HEK293 (cell line): ENCODE measurements at regions not wholly inside any gene's neighbourhood (a gene's known extent, or its start where the extent isn't known, plus 50 kb on each side); places are given as distances from the start of the nearest gene placed in this dataset.
A peak's percentile ranks its signal among the peaks of the same experiment; 100 is the strongest.

Experiments
- CTCF ChIA-PET: fragments of 350-600 bp; formaldehyde crosslinking; extraction: SDS; loops from one replicate; lab custom pipeline; 2021; ENCODE audit warnings: antibody characterized with exemption; lab: Yijun Ruan, JAX
- POLR2A ChIA-PET: fragments of 300-600 bp; formaldehyde crosslinking; extraction: SDS; loops from one replicate; lab custom pipeline; 2020; ENCODE audit warnings: antibody characterized with exemption, inconsistent platforms; lab: Yijun Ruan, JAX
- H3K27ac ChIP-seq: fragments of 200-500 bp; sonication (Bioruptor generic); 2 replicates; pipeline ENCODE4 v1.5.1; 2014; ENCODE audit warnings: low read depth, low read length, control low read depth, inconsistent platforms; ENCODE audit errors: extremely low read depth
- H3K36me3 ChIP-seq, 2 experiments: fragments of 200-500 bp in 1 of 2; sonication (Bioruptor generic) in 1 of 2; 1 replicate in 1 of 2; 2 replicates in 1 of 2; pipeline ENCODE4 v1.5.1; 2014 to 2017; ENCODE audit warnings: inconsistent platforms in 2 of 2, low read length in 2 of 2; ENCODE audit not compliant: control insufficient read depth in 2 of 2, insufficient read depth in 1 of 2
- H3K4me1 ChIP-seq: fragments of 200-500 bp; sonication (Bioruptor generic); 2 replicates; pipeline ENCODE4 v1.5.1; 2014; ENCODE audit warnings: mild to moderate bottlenecking, low read length, inconsistent platforms; ENCODE audit not compliant: control insufficient read depth, insufficient read depth
- H3K4me3 ChIP-seq: 2 replicates; pipeline ENCODE4 v1.5.1; 2011; ENCODE audit warnings: low read depth, mild to moderate bottlenecking, control low read depth, low read length, moderate library complexity
- H3K9me3 ChIP-seq: fragments of 200-500 bp; sonication (Bioruptor generic); 2 replicates; pipeline ENCODE4 v1.5.1; 2014; ENCODE audit warnings: low read depth, low read length, inconsistent platforms; ENCODE audit not compliant: control insufficient read depth, insufficient read depth
- HOXC10 ChIP-seq: sonication (generic); formaldehyde crosslinking; IDR thresholded peaks from 2 replicates; pipeline ENCODE4 v1.8.1; 2023; ENCODE audit warnings: mild to moderate bottlenecking, missing genetic modification reagents
- KLF8 ChIP-seq: fragments of 450-650 bp; formaldehyde crosslinking; IDR thresholded peaks from 2 replicates; pipeline ENCODE4 v1.5.1; 2016; ENCODE audit warnings: missing biosample characterization, missing genetic modification characterization
- MZF1 ChIP-seq: fragments of 450-650 bp; formaldehyde crosslinking; IDR thresholded peaks from 2 replicates; pipeline ENCODE4 v1.5.1; 2017; ENCODE audit warnings: missing biosample characterization, missing genetic modification characterization, borderline replicate concordance
- TCF7L2 ChIP-seq: IDR thresholded peaks from 2 replicates; pipeline ENCODE4 v1.6.1; 2011; ENCODE audit warnings: low read depth, mild to moderate bottlenecking, inconsistent platforms, low read length, moderate library complexity, borderline replicate concordance
- YY1 ChIP-seq: fragments of 450-650 bp; formaldehyde crosslinking; IDR thresholded peaks from 2 replicates; pipeline ENCODE4 v1.5.1; 2018; ENCODE audit warnings: missing biosample characterization, missing genetic modification characterization
- ZBTB1 ChIP-seq: fragments of 450-650 bp; formaldehyde crosslinking; IDR thresholded peaks from 2 replicates; pipeline ENCODE4 v1.5.1; 2016; ENCODE audit warnings: missing biosample characterization, missing genetic modification characterization
- ZBTB11 ChIP-seq: fragments of 450-650 bp; formaldehyde crosslinking; conservative IDR thresholded peaks from 2 replicates; pipeline ENCODE4 v1.5.1; 2016; ENCODE audit warnings: low read depth, missing biosample characterization, missing genetic modification characterization
- ZBTB48 ChIP-seq: fragments of 450-650 bp; formaldehyde crosslinking; IDR thresholded peaks from 2 replicates; pipeline ENCODE4 v1.5.1; 2016; ENCODE audit warnings: missing biosample characterization, missing genetic modification characterization
- ZEB2 ChIP-seq: fragments of 450-650 bp; formaldehyde crosslinking; IDR thresholded peaks from 2 replicates; pipeline ENCODE4 v1.5.1; 2016; ENCODE audit warnings: missing biosample characterization, missing genetic modification characterization
- ZNF112 ChIP-seq: fragments of 450-650 bp; formaldehyde crosslinking; IDR thresholded peaks from 2 replicates; pipeline ENCODE4 v1.5.0; 2017; ENCODE audit warnings: missing biosample characterization, missing genetic modification characterization
- ZNF133 ChIP-seq: fragments of 450-650 bp; formaldehyde crosslinking; IDR thresholded peaks from 2 replicates; pipeline ENCODE4 v1.5.1; 2016; ENCODE audit warnings: missing biosample characterization, missing genetic modification characterization
- ZNF2 ChIP-seq: fragments of 450-650 bp; formaldehyde crosslinking; IDR thresholded peaks from 2 replicates; pipeline ENCODE4 v1.5.1; 2016; ENCODE audit warnings: missing biosample characterization, missing genetic modification characterization
- ZNF248 ChIP-seq: fragments of 450-650 bp; formaldehyde crosslinking; IDR thresholded peaks from 2 replicates; pipeline ENCODE4 v1.5.1; 2017; ENCODE audit warnings: missing biosample characterization, missing genetic modification characterization
- ZNF37A ChIP-seq: fragments of 450-650 bp; IDR thresholded peaks from 2 replicates; pipeline ENCODE4 v1.5.1; 2018; ENCODE audit warnings: missing biosample characterization, missing genetic modification characterization
- ZNF404 ChIP-seq: fragments of 450-650 bp; formaldehyde crosslinking; IDR thresholded peaks from 2 replicates; pipeline ENCODE4 v1.5.1; 2017; ENCODE audit warnings: missing biosample characterization, missing genetic modification characterization
- ZNF530 ChIP-seq: fragments of 450-650 bp; formaldehyde crosslinking; IDR thresholded peaks from 2 replicates; pipeline ENCODE4 v1.5.1; 2016; ENCODE audit warnings: low read depth, missing biosample characterization, missing genetic modification characterization
- ZNF580 ChIP-seq: fragments of 450-650 bp; formaldehyde crosslinking; IDR thresholded peaks from 2 replicates; pipeline ENCODE4 v1.5.1; 2016; ENCODE audit warnings: missing biosample characterization, missing genetic modification characterization
- ZNF629 ChIP-seq: fragments of 450-650 bp; formaldehyde crosslinking; IDR thresholded peaks from 2 replicates; pipeline ENCODE4 v1.5.1; 2017; ENCODE audit warnings: missing biosample characterization, missing genetic modification characterization
- ZNF654 ChIP-seq: fragments of 450-650 bp; formaldehyde crosslinking; IDR thresholded peaks from 2 replicates; pipeline ENCODE4 v1.5.1; 2016; ENCODE audit warnings: low read depth, missing biosample characterization, missing genetic modification characterization
- ZNF664 ChIP-seq: fragments of 450-650 bp; formaldehyde crosslinking; IDR thresholded peaks from 2 replicates; pipeline ENCODE4 v1.5.1; 2016; ENCODE audit warnings: missing biosample characterization, missing genetic modification characterization
- ZNF677 ChIP-seq: fragments of 450-650 bp; IDR thresholded peaks from 2 replicates; pipeline ENCODE4 v1.5.0; 2018; ENCODE audit warnings: missing biosample characterization, mild to moderate bottlenecking, missing genetic modification characterization, moderate library complexity
- ZNF76 ChIP-seq: fragments of 450-650 bp; formaldehyde crosslinking; IDR thresholded peaks from 2 replicates; pipeline ENCODE4; 2016; ENCODE audit warnings: low read depth, missing biosample characterization, missing genetic modification characterization, borderline replicate concordance
- ZNF768 ChIP-seq: fragments of 450-650 bp; formaldehyde crosslinking; IDR thresholded peaks from 2 replicates; pipeline ENCODE4 v1.5.1; 2018; ENCODE audit warnings: missing biosample characterization, mild to moderate bottlenecking, missing genetic modification characterization

- no peak overlapping the region for H3K4me3 ChIP-seq
- POLR2A ChIA-PET: no interaction called here
- TF ChIP-seq ZBTB48 (tag by site-specific recombination): no peak
- TF ChIP-seq ZNF133: no peak
- no peak for TF ChIP-seq ZNF530 (tag by site-specific recombination)
- H3K27ac ChIP-seq: no peak overlapping the region
- CTCF ChIA-PET: no interaction called here
- H3K36me3 ChIP-seq: no peaks in the 10 kb centered on the region
- H3K4me1 ChIP-seq: no peaks in the 10 kb centered on the region
- no peaks in the 10 kb centered on the region for H3K9me3 ChIP-seq
Observed at GRCh38 chr3:72669224-72669623, 179.0 kb downstream of the SHQ1 start.

- no peak overlapping the region for H3K27ac ChIP-seq
- TF ChIP-seq ZNF654 (tag by site-specific recombination) (peak; percentile 1; the same call in 1 of the 2 replicates), ZNF76 (tag by site-specific recombination) (no peak)
- no peaks in the 10 kb centered on the region for H3K4me1 ChIP-seq
- H3K36me3 ChIP-seq: no peaks in the 10 kb centered on the region
- ChIA-PET CTCF (interaction anchor here (0.6 to 2.2 kb wide), 22 partner anchors 8 to 953 kb away, joined by 3 to 17 read pairs (median 4); no protein-coding TSS in a partner anchor), POLR2A (no interaction called here)
- no peaks in the 10 kb centered on the region for H3K9me3 ChIP-seq
- H3K4me3 ChIP-seq: no peak overlapping the region
Observed at GRCh38 chr3:72666447-72666755, 181.8 kb downstream of the SHQ1 start.

- TF ChIP-seq ZNF654 (tag by site-specific recombination) (peak; percentile 20), ZNF404 (tag by site-specific recombination) (no peak), ZNF664 (tag by site-specific recombination) (peak; percentile 62; the same call in 1 of the 2 replicates), ZNF2 (tag by site-specific recombination) (peak; percentile 53; the same call in 1 of the 2 replicates), ZNF112 (tag by site-specific recombination) (no peak)
- Histone ChIP-seq H3K36me3 (no peaks in the 10 kb centered on the region), H3K4me1 (no peaks in the 10 kb centered on the region), H3K9me3 (no peaks in the 10 kb centered on the region), H3K4me3 (no peak overlapping the region), H3K27ac (no peak overlapping the region)
- ChIA-PET CTCF (interaction anchor here (0.6 to 2.2 kb wide), 28 partner anchors 8 to 952 kb away, joined by 3 to 17 read pairs (median 3); no protein-coding TSS in a partner anchor), POLR2A (no interaction called here)
Observed at GRCh38 chr3:72665701-72666446, 182.4 kb downstream of the SHQ1 start.

- TF ChIP-seq ZEB2 (tag by site-specific recombination) (no peak), ZBTB11 (tag by site-specific recombination) (no peak), ZNF677 (tag by site-specific recombination) (no peak), MZF1 (tag by site-specific recombination) (no peak), KLF8 (tag by site-specific recombination) (no peak), ZNF248 (tag by site-specific recombination) (no peak), HOXC10 (CRISPR knock-in tag) (no peak), ZNF768 (tag by site-specific recombination) (no peak), ZBTB1 (tag by site-specific recombination) (no peak), ZNF629 (no peak), ZNF2 (tag by site-specific recombination) (no peak), ZNF37A (tag by site-specific recombination) (no peak), YY1 (tag by site-specific recombination) (no peak), ZNF664 (tag by site-specific recombination) (no peak), TCF7L2 (no peak), ZNF580 (no peak)
- Histone ChIP-seq H3K27ac (no peak overlapping the region), H3K4me3 (no peak overlapping the region), H3K36me3 (no peaks in the 10 kb centered on the region), H3K4me1 (no peaks in the 10 kb centered on the region), H3K9me3 (no peaks in the 10 kb centered on the region)
- POLR2A ChIA-PET: no interaction called here
- CTCF ChIA-PET: interaction anchor here (0.7 to 2.0 kb wide), 8 partner anchors 18 to 306 kb away, joined by 3 to 17 read pairs (median 3); no protein-coding TSS in a partner anchor
Observed at GRCh38 chr3:72665103-72665502, 183.1 kb downstream of the SHQ1 start.
